ENCODE measurements at regions not wholly inside any gene's neighbourhood (a gene's known extent, or its start where the extent isn't known, plus 50 kb on each side); places are given as distances from the start of the nearest gene placed in this dataset.

- no peak overlapping the region for H3K4me3 ChIP-seq (ENCODE audit: low read depth, low read length)
These were observed 58.3 kb downstream of the TRIML1 start for GRCh38 chr4:188197566-188197965.

- no peak overlapping the region for H3K4me3 ChIP-seq (ENCODE audit: low read depth, low read length)
These were observed 59.9 kb downstream of the TRIML1 start for GRCh38 chr4:188198982-188199792.

- no peak overlapping the region for H3K4me3 ChIP-seq (ENCODE audit: low read depth, low read length)
These were observed 62.6 kb downstream of the TRIML1 start for GRCh38 chr4:188201851-188202250.

- no peak overlapping the region for H3K4me3 ChIP-seq (ENCODE audit: low read depth, low read length)
These were observed 67.5 kb downstream of the TRIML1 start for GRCh38 chr4:188206783-188207182.

- no peak overlapping the region for H3K4me3 ChIP-seq (ENCODE audit: low read depth, low read length)
These were observed 75.6 kb downstream of the TRIML1 start for GRCh38 chr4:188214861-188215260.

GRCh38 chr4:188218392-188218791 lies 79.2 kb downstream of the TRIML1 start:
- H3K4me3 ChIP-seq (ENCODE audit: low read depth, low read length): peak overlapping the region; percentile 9

- H3K4me3 ChIP-seq (ENCODE audit: low read depth, low read length): no peak overlapping the region
These were observed 80.8 kb downstream of the TRIML1 start for GRCh38 chr4:188220006-188220405.

GRCh38 chr4:188221090-188221489 lies 81.8 kb downstream of the TRIML1 start:
- H3K4me3 ChIP-seq (ENCODE audit: low read depth, low read length): no peak overlapping the region

GRCh38 chr4:188228279-188228678 lies 89.0 kb downstream of the TRIML1 start:
- no peak overlapping the region for H3K4me3 ChIP-seq (ENCODE audit: low read depth, low read length)

- H3K4me3 ChIP-seq (ENCODE audit: low read depth, low read length): no peak overlapping the region
These were observed 93.2 kb downstream of the TRIML1 start for GRCh38 chr4:188232428-188232827.

GRCh38 chr4:188242041-188242440 lies 102.8 kb downstream of the TRIML1 start:
- no peak overlapping the region for H3K4me3 ChIP-seq (ENCODE audit: low read depth, low read length)

GRCh38 chr4:188245651-188246050 lies 106.4 kb downstream of the TRIML1 start:
- H3K4me3 ChIP-seq (ENCODE audit: low read depth, low read length): no peak overlapping the region

GRCh38 chr4:188246488-188246887 lies 107.2 kb downstream of the TRIML1 start:
- H3K4me3 ChIP-seq (ENCODE audit: low read depth, low read length): no peak overlapping the region

GRCh38 chr4:188254211-188254610 lies 115.0 kb downstream of the TRIML1 start:
- no peak overlapping the region for H3K4me3 ChIP-seq (ENCODE audit: low read depth, low read length)

GRCh38 chr4:188262464-188262863 lies 123.2 kb downstream of the TRIML1 start:
- no peak overlapping the region for H3K4me3 ChIP-seq (ENCODE audit: low read depth, low read length)

- no peak overlapping the region for H3K4me3 ChIP-seq (ENCODE audit: low read depth, low read length)
These were observed 124.1 kb downstream of the TRIML1 start for GRCh38 chr4:188263321-188263720.

- H3K4me3 ChIP-seq (ENCODE audit: low read depth, low read length): no peak overlapping the region
These were observed 127.1 kb downstream of the TRIML1 start for GRCh38 chr4:188266386-188266785.

GRCh38 chr4:188268131-188268908 lies 129.1 kb downstream of the TRIML1 start:
- H3K4me3 ChIP-seq (ENCODE audit: low read depth, low read length): no peak overlapping the region

- no peak overlapping the region for H3K4me3 ChIP-seq (ENCODE audit: low read depth, low read length)
These were observed 131.2 kb downstream of the TRIML1 start for GRCh38 chr4:188270273-188271069.

- no peak overlapping the region for H3K4me3 ChIP-seq (ENCODE audit: low read depth, low read length)
These were observed 136.4 kb downstream of the TRIML1 start for GRCh38 chr4:188275686-188276085.

- no peak overlapping the region for H3K4me3 ChIP-seq (ENCODE audit: low read depth, low read length)
These were observed 139.9 kb downstream of the TRIML1 start for GRCh38 chr4:188279184-188279583.

Measured in iPS-11a (cell line).